OCI-LY1 (cell line): ENCODE measurements at regions not wholly inside any gene's neighbourhood (a gene's known extent, or its start where the extent isn't known, plus 50 kb on each side); places are given as distances from the start of the nearest gene placed in this dataset.

Experiments used
- H2AFZ ChIP-seq: fragments of 200-600 bp; sonication (generic), shearing (Covaris generic); 2 replicates; pipeline ENCODE4 v1.6.0; 2014; ENCODE audit warnings: antibody characterized with exemption, mild to moderate bottlenecking, low read length
- H3F3A ChIP-seq: fragments of 200-600 bp; sonication (generic), shearing (Covaris generic); 2 replicates; pipeline ENCODE4 v1.6.0; 2014; ENCODE audit warnings: mild to moderate bottlenecking, antibody characterized with exemption, low read length, moderate library complexity; ENCODE audit not compliant: insufficient read depth
- H3K27ac ChIP-seq: fragments of 200-600 bp; sonication (generic); 2 replicates; pipeline ENCODE4 v1.5.1; 2014; ENCODE audit warnings: low read length, mixed run types, mild to moderate bottlenecking, low read depth; ENCODE audit not compliant: poor library complexity, severe bottlenecking
- H3K27me3 ChIP-seq: fragments of 200-600 bp; sonication (generic); 2 replicates; pipeline ENCODE4 v1.6.0; 2014; ENCODE audit warnings: antibody characterized with exemption, mild to moderate bottlenecking, low read length, moderate library complexity; ENCODE audit not compliant: insufficient read depth
- H3K36me3 ChIP-seq: fragments of 200-600 bp; sonication (generic); 2 replicates; pipeline ENCODE4 v1.6.1; 2014; ENCODE audit warnings: mild to moderate bottlenecking, antibody characterized with exemption, low read length, moderate library complexity, mixed read lengths; ENCODE audit not compliant: insufficient read depth
- H3K4me1 ChIP-seq: fragments of 200-600 bp; sonication (generic); 2 replicates; pipeline ENCODE4 v1.5.1; 2014; ENCODE audit warnings: mild to moderate bottlenecking, low read length, moderate library complexity; ENCODE audit not compliant: insufficient read depth, severe bottlenecking
- H3K4me2 ChIP-seq: fragments of 200-600 bp; sonication (generic), shearing (Covaris generic); 2 replicates; pipeline ENCODE4 v1.6.1; 2014; ENCODE audit warnings: low read length
- H3K4me3 ChIP-seq: fragments of 200-600 bp; sonication (generic); 2 replicates; pipeline ENCODE4 v1.5.1; 2014; ENCODE audit warnings: low read length, low read depth, mild to moderate bottlenecking, mixed read lengths; ENCODE audit not compliant: poor library complexity, severe bottlenecking
- H3K79me2 ChIP-seq: fragments of 200-600 bp; shearing (Covaris generic); 2 replicates; pipeline ENCODE4 v1.6.1; 2016; ENCODE audit warnings: mixed run types, low read length, mixed read lengths; ENCODE audit not compliant: insufficient read depth
- H3K9ac ChIP-seq: fragments of 200-600 bp; sonication (generic), shearing (Covaris generic); 2 replicates; pipeline ENCODE4 v1.6.1; 2014; ENCODE audit warnings: mild to moderate bottlenecking, low read length, mixed read lengths
- H3K9me2 ChIP-seq: fragments of 200-600 bp; sonication (generic), shearing (Covaris generic); 2 replicates; pipeline ENCODE4 v1.6.1; 2014; ENCODE audit warnings: low read depth, mild to moderate bottlenecking, low read length, mixed read lengths
- H3K9me3 ChIP-seq: fragments of 200-600 bp; shearing (Covaris generic); 2 replicates; pipeline ENCODE4 v1.6.1; 2014; ENCODE audit warnings: low read length, mixed read lengths
- H4K20me1 ChIP-seq: fragments of 200-600 bp; sonication (generic), shearing (Covaris generic); 2 replicates; pipeline ENCODE4 v1.6.0; 2016; ENCODE audit warnings: mild to moderate bottlenecking, low read length; ENCODE audit not compliant: insufficient read depth
- CTCF ChIP-seq: fragments of 200-600 bp; sonication (generic), shearing (Covaris generic); IDR thresholded peaks from 2 replicates; pipeline ENCODE4 v1.5.1; 2017; ENCODE audit warnings: mild to moderate bottlenecking, antibody characterized with exemption, low read length, moderate library complexity, mixed read lengths
- EZH2 ChIP-seq: fragments of 200-600 bp; sonication (generic), shearing (Covaris generic); IDR thresholded peaks from 2 replicates; pipeline ENCODE4 v1.8.0; 2017; ENCODE audit warnings: borderline replicate concordance, mixed run types, mild to moderate bottlenecking, antibody characterized with exemption, low read length, moderate library complexity, mixed read lengths

GRCh38 chr16:55933038-55933437, 57.9 kb upstream of the CES5A start:
- H3K4me2 ChIP-seq, result no peak overlapping the region
- no peaks in the 10 kb centered on the region for H4K20me1 ChIP-seq
- H3K27me3 ChIP-seq, result no peaks in the 10 kb centered on the region
- H3K9me2 ChIP-seq, result no peaks in the 10 kb centered on the region
- H3K4me1 ChIP-seq, result no peaks in the 10 kb centered on the region
- no peaks in the 10 kb centered on the region for H3K79me2 ChIP-seq
- no peak overlapping the region for H3K9ac ChIP-seq
- no peaks in the 10 kb centered on the region for H3K9me3 ChIP-seq
- no peaks in the 10 kb centered on the region for H3F3A ChIP-seq
- no peak overlapping the region for H2AFZ ChIP-seq
- TF ChIP-seq EZH2, result no peak
- no peak for TF ChIP-seq CTCF
- no peak overlapping the region for H3K27ac ChIP-seq
- no peaks in the 10 kb centered on the region for H3K36me3 ChIP-seq
- no peak overlapping the region for H3K4me3 ChIP-seq

DNA sequence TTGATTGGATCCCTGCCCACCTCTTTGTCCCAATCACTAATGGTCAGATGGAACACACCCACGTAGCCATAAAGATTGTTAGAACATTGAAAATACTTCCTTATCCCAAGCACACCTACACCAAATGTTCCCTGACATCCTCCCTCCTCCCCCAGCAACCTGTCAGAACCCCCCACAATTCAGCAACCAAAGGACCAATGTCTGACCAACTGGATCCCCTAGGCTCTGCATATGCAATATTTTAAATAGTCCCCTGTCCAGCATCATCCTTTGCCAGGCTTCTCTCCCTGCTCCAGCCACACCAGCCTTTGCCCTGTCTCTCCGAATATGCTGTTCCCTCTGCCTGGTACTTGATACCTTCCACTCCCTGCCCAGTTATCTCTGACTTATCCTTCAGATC, 54.9 kb upstream of the CES5A start:
- Histone ChIP-seq H3K4me3 (no peak overlapping the region), H3F3A (no peaks in the 10 kb centered on the region), H2AFZ (no peak overlapping the region), H3K9me3 (no peaks in the 10 kb centered on the region), H3K4me1 (no peaks in the 10 kb centered on the region), H3K9me2 (no peaks in the 10 kb centered on the region), H3K27ac (no peak overlapping the region), H3K4me2 (no peak overlapping the region), H3K27me3 (no peaks in the 10 kb centered on the region), H3K36me3 (no peaks in the 10 kb centered on the region), H4K20me1 (no peaks in the 10 kb centered on the region), H3K9ac (no peak overlapping the region), H3K79me2 (no peaks in the 10 kb centered on the region)
- TF ChIP-seq CTCF (no peak), EZH2 (no peak)

DNA sequence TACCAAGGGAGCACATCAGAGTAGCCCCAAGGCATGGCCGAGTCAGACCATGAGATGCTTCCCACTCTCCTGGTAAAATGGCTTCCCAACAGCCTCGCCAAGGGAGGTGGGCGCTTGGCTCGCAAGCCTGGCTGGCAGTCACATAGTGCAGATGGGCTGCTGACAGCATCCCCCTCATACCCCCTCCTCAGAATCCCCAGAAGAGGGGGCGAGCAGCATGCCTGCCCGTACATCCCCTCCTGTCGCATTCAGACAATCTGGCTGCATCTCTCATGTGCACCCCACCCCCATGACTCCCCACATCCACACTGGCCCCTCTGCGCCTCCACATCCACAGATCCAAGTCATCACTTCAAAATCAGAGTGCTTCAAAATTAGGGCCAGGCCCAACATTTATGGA, 54.0 kb upstream of the CES5A start:
- H3K27ac ChIP-seq, result no peak overlapping the region
- no peaks in the 10 kb centered on the region for H3K79me2 ChIP-seq
- no peaks in the 10 kb centered on the region for H3K36me3 ChIP-seq
- H3K9me3 ChIP-seq, result no peaks in the 10 kb centered on the region
- TF ChIP-seq CTCF (no peak), EZH2 (no peak)
- H3K9ac ChIP-seq, result no peak overlapping the region
- no peaks in the 10 kb centered on the region for H3F3A ChIP-seq
- no peak overlapping the region for H3K4me2 ChIP-seq
- no peaks in the 10 kb centered on the region for H3K9me2 ChIP-seq
- no peak overlapping the region for H3K4me3 ChIP-seq
- H4K20me1 ChIP-seq, result no peaks in the 10 kb centered on the region
- no peak overlapping the region for H2AFZ ChIP-seq
- H3K27me3 ChIP-seq, result no peaks in the 10 kb centered on the region
- no peaks in the 10 kb centered on the region for H3K4me1 ChIP-seq
